Stimulated activated CD8-positive, alpha-beta memory T cell treated with anti-CD3 and anti-CD28 coated beads, Interleukin-15, amount 100 ng/mL, for 1 hour (primary cell): ENCODE measurements at regions not wholly inside any gene's neighbourhood (a gene's known extent, or its start where the extent isn't known, plus 50 kb on each side); places are given as distances from the start of the nearest gene placed in this dataset.

ENCODE experiments used
- DNase-seq: peaks from one replicate; pipeline ENCODE4 v3.0.0-alpha.2; 2020; ENCODE audit warnings: low read depth

DNA sequence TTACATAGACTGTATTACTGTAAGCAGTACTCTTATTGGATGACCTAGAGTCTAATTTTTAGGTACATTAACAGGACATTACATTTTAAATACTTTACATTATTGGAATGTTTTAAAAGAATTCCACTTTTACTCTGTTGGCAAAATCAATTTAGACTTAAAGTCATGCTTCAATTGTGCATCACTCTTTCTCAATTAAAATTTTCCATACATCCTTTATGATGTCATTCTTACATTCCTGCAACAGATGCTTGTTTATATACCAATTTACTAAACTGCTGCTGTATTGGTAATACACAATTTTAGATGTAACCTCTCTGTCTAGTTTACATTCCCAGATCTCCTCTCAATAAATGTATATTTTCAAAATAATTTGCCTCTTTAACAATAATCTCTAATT, 440.1 kb downstream of the ZEB2 start:
- no peak for DNase-seq

DNA sequence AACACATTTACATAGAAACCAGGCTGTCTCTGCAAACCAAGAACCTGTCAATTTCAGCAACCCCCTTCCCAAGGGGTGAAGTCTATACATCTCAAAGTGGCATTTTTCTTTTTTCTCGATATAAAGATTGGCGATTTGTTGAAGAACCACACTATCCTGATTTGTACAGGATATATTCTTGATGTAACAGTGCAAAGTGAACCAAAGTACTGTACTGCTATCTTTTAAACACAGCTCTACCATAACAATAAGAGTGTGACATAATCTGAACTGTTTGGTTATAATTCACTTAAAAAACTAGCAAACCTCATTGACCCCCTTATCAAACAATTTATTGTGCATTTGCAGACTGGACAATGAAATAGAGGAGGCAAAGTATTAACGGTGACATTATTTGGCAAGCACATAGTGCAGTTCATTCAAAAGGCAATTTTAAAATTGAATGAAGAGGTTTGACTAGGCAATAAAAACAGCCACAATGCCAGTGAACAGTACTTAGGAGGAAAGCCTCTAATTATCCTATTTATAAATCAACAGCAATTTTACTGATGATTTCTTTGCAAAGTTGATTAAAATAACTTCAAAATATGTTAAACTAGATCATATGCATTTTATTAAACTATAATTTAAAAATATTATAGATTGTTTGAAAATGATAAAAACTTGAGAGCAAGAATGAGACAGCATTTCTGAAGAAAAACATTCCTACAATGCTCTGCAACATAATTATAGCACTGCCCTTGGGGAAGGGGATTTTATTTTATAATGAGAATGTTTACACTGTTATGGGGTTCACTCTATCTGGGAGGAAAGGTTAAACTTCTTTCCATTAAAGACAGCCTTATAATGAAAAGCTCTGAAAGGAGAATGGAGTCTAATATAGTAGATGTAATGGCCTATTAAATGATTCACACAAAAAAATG, 440.9 kb downstream of the ZEB2 start:
- DNase-seq: no peak

DNA sequence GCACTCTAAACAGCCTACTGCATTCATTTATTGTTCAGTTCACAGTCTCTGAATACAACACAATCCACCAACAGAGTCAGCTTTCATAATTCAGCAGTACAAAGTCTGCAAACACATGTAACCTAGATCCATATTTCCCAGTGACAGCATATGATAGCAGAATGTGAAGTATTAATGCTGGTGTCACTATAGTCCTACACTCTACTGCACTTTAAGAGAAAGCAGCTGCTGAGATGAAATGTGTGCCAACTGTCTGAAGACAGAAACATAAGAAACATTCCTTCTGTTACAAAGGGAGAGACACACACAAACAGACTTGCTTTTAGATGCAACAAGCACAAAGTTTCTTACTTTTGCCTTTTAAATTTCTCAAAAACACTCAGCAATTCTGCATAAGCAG, 441.8 kb downstream of the ZEB2 start:
- DNase-seq: no peak

DNA sequence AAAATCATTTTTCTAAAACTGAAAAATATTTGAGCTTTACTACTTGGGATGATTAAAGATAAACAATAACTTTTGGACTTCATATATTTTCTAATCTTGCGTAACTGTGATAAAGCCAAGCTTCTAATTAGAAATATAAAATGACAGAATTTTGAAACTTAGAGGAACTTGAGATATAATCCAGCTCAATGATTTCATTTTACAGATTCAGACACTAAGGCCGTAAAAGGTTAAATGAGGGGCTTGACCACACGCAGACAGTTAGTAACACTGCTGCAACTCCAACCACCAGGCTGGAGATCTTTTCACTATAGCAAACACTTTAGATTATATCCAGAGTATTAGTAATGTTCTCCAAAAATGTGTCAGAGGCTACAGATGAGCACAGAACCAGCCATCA, 445.5 kb downstream of the ZEB2 start:
- no peak for DNase-seq

DNA sequence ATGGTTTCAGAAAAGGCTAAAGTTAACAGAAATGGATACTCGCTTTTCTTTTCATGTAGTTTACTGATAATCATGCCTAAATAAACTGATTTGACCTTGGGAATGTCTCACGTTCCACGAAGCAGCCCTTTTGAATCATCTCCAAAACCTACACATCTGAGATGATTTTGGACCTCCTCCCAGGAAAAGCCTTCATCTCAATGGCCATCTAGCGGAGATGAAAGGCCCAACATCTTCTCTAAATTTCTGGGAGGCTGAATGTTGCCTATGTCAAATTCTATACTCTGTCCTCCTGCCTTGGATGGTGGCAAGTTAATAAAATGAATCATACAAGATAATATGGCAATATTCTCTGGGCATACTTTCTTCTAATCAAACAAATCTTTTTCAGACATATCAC, 448.5 kb downstream of the ZEB2 start:
- DNase-seq: no peak

DNA sequence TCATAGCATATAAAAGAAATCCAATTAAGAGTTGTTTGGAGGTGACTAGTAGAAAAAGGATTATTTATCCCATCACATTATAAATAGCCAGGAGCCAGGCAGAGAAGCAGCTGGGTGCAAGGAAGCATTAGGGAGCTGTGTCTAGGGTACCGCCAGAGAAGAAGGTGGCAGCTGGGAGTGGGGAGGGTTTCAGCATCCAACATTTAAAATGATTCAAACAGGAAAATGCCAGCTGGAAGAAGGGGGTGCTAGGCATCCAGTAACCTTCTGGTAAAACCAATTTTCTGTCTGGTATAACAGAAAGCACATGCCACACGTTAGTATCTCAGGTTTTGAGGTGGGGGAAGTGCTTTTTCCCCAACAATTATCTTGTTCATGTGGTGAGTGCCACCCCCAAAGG, 452.4 kb downstream of the ZEB2 start:
- DNase-seq: no peak

DNA sequence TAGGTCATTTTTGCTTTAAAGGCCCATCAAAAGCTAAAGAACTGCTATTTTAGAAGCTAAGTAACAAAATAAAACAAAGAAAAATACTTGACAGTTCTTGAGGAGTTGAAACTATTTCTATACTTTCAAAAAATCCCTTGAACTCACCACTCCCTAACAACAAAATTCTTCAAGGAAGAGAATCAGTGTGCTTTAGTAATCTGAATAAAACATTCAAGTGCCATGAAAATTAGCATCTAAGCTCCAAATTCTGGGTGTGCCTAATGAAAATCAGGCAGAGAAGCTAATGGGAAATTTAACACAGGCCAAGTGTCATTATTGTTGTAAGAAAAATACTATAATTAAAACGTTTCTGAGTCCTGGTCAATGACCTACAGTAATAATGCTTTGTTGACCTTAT, 456.3 kb downstream of the ZEB2 start:
- no peak for DNase-seq

DNA sequence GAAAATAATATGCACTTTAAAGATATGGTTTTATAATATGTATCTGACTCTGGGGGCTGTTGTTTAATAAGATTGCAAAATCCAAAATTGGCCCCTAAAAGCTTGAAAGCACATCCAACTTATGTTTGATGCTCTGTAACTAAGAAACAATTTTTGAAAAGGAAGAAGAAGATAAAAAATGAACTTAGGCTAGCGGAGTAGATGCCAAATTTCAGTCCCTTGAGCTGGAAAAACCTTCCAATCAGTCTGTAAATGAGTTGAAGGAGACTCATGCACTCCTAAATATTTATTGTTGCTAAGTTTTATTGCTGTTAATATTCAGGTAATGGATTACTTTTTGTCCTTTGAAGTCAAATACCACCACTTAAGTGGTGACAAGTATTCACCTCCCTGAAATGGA, 465.0 kb downstream of the ZEB2 start:
- DNase-seq: no peak

DNA sequence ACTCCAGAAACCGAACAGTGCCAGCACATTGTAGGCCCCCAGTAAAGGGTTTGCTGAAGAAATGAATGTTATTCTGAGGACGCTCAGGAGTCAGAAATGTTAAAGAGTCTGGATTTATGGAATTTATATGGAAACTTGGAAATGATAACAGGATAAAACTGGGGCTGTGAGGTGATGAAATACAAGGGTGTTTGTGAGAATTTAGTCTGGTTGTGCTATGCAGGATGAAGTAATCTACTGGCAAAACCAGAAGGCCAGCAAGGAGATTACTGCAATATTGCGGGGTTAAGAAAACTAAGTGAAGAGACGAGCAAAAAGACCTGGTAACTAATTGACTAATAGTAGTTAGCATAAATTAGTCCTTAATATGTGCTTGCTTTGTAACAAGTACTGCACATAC, 467.8 kb downstream of the ZEB2 start:
- no peak for DNase-seq

DNA sequence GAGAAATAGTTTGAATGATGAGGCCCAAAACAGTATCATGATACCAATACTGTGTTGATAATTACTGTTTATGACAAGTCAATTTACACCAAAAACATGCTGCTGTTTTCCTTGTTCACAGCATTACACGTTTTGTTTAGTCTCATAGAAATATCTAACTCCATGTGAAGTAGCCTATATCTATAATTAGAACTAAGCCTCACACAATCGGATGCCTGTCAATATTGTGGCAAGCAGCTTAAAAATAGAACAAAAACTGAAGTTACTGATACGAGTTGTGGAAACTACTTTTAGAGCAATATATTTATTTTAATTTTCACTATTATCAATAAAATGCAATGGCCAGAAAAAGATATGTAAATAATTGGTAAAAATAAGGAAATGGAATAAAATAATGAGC, 470.8 kb downstream of the ZEB2 start:
- DNase-seq: no peak

DNA sequence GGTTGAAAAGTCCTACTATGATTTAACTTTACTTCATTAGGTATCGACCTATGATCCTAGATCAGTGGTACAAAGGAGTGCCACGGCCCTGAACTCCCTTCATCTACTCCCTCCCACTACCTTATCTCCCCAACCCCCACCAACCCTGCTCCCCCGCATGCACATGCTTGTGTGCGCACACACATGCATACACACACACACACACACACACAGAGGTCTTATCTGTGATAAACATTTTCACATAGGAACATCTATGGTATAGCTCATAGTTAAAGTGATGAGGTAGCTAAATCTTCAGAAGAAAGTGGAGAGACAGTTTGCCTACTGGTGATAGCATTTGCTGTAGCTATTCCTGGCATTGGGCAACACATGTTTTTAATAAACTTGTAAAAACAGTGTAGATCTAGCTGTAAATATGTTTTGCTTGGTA, 471.3 kb downstream of the ZEB2 start:
- DNase-seq: no peak

DNA sequence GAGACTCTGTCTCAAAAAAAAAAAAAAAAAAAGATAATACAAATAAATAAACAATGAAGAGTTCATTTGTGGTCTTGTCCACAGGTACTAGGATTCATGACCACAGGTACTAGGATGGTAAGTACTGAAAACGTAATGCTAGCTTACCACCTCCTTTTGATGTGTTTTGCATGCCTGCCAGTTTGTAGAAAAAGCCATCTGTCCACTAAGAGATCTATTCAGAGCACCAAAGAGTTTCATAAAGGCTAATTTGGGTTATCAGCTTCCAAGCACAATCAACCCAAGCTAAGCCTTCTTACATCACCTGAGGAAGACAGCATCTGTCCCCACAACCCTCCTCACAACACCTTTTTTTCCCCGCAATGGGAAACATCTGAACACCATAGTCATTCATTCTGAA, 477.2 kb downstream of the ZEB2 start:
- DNase-seq: no peak

DNA sequence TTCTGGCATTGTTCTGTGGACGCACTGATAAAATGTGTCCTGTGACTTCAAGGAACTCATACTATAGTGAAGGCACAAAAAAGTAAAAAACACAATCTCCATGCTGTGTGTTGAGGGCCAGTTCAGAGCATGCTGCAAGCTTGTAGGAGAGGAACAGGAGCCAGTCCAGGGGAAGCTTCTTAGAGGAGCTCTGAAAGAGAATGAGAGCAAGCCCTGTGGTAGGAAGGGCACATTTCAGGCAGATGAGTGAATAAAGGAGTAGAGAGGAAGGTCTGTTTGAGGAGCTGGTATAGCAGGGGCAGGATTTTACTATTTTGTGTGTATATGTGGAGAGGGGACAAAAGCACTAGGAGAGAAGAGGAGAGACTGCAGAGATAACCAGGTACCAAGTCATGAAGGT, 478.3 kb downstream of the ZEB2 start:
- DNase-seq: no peak

DNA sequence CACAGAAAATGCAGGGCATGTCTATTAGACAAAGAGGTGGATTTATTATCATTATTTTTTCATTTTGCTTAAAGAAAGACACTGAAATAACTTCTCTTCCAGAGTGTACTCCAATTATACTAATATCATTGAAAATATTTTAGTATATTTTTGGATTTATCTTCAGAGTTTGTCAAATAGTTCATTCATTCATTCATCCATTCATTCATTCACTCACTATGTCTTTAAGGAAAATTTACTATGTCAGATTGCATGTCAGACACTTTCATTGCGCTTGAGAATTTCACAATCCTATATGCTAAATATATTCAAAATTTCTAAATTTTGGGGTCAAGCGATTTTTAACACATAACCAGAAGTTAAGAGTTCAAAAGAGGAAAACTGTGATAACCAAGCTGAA, 479.1 kb downstream of the ZEB2 start:
- no peak for DNase-seq

DNA sequence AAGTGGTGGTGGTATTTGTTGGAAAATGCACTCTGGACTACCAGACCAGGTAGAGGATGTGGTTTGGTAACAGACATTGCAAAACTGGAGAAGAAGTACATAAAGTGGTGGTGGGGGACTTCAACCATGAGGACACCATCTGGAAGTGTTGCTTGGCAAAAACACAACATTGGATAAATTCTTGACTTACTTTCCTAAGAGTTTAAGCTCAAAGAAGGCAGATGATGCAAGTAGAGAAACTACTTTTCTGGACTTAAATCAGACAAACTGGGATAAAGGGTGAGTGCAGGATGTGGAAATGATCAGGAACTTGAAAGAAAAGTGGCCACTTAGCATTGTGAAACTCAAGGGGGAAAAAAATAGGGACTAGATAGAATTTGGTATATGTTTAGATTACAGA, 487.4 kb downstream of the ZEB2 start:
- DNase-seq: no peak

DNA sequence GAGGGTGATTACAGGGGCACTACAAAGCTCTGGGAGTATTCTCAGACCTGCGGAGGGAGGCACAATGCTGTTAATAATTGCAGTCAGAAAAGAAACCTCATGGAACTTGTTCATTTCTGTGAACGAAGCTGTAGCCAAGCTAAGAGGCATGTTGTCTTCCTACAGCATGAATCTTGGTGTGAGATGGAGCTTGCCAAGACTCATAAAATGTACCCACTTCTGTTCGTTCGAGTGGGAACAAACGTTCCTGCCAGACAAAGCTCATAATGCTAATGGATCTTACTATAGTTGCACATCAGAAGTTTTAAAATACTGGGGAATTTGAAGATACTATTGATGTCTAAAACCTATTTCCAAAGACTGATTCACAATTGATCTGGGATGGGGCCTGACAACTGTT, 489.1 kb downstream of the ZEB2 start:
- DNase-seq: no peak

DNA sequence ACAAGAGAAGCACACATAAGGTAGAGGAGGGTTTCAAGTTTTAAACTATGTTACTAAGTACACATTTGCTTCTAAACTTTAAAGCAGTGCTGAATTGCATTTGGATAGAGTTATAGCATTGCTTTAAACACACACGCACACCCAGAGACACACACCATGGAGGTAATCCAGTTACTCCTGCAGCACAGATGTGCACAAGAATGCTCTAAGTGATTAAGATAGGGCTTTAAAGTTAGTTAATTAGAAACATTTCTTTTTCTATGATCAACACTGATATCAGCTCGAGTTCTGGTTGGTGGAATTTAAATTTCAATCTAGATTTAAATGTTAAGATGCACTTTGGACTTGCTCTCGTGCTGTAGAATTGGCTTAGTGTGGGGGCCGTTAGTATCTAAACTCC, 492.3 kb downstream of the ZEB2 start:
- DNase-seq: no peak

DNA sequence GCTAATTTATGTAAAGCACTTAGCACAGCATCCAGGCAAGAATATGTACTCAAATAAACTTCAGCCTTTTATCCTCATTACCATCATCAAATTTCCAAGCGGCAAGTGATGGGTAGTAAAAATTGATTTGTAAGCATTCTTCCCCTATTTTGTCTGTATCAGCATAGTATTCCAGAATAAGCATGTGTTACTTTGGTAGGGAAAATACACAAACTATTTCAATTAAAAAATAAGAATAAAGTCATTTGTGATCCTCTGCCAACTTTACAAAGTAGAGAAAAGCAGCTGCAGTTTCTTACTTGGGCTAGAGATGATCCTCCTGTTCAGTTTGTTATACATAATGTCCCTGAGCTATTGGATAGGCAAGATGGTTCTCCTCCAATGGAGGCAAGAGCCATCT, 493.2 kb downstream of the ZEB2 start:
- no peak for DNase-seq

DNA sequence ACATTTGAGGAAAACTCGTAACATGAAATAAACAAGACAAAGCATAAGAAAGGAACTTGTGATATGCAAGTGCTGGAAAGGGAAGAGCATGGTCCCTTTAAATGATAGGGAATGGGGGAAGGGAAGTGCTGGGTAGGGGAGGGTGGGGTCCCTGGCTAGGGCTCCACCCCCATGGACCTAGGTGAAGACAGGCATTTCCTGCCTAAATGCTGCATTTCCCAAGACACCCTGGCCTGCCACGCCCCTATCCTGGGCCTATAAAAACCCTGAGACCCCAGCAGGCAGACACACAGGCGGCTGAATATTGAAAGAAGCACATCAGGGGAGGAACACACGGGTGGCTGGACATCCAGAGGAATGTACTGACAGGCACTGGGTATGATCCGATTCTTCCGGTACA, 499.9 kb downstream of the ZEB2 start:
- no peak for DNase-seq

DNA sequence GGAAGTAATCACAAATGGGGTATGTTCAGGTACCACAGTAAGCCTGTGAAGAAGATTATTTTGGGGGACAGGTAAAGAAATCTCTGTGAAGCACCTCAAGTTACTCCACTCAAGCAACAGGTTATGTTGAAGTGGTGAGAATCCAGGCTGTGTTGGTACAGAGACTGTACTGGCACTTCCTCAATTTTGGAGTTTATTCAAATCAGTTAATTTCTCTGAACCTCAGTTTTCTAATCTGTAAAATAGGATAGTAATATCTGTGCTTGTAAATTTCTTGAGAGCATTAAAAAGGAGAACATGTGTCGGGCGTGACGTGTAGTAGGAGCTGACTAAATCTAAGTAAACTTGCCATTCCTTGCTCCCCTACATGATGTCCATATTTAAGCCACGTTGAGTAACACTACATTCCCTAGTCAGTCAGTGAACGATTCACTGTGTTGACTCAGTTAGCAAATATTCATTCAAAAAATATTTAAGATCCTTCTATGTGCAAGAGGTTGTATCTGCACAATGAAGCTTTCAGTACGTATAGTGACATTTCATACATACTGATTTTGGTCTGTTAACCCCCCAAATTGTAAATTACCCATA, 504.2 kb downstream of the ZEB2 start:
- DNase-seq: no peak

DNA sequence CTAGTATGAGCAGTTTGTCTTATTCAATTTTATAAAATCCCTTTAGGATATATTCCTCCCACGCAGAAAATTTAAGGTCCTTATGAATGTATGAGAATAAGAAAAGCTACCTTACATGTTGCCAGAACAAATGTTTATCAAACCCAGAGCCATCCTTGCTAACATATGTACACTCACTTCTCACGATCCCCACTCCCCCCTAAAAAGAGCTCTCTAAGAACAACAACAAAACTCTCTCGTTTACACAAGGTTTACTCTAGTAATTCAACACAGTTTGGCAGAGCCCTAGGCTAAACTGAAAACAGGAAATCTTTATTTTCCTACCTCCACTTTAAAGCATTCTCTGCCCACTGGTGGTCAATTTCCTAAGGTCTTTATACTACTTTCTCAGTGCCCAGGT, 504.9 kb downstream of the ZEB2 start:
- no peak for DNase-seq

DNA sequence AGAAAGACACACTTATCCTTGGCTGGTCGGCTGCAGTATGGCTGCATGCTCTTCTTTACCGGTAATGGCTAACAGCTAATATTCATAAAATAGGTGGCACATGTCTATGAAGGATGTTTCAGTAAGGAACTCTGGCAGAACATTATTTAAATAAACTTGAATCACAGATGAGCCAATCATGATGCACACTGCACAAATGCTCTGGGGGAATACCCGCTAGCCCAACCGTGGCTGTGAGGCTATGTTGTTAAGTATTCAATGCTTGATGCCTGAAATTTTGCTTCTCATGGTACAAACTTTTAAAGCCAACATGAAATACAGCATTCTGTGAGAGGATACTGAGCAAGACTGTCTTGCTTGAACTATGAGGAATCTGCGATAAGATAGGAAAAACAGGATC, 505.8 kb downstream of the ZEB2 start:
- no peak for DNase-seq

DNA sequence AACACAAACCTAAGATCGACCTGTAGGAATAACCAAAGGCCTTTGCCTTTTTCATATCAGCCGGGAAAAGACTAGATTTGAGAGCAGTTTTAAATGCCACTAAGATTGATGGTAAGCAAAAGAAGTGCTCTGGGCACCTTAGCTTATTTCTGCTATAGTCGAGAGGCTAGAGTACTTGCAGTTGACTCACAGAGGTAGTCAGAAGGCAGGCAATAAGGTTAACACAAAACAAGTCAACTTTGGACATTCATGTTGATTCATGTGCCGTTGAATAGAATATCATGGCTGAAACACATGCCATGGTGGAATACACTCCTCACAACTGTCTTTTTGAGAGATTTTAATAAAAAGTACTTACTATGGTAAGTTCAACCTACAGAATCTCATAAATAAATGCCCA, 507.6 kb downstream of the ZEB2 start:
- no peak for DNase-seq

DNA sequence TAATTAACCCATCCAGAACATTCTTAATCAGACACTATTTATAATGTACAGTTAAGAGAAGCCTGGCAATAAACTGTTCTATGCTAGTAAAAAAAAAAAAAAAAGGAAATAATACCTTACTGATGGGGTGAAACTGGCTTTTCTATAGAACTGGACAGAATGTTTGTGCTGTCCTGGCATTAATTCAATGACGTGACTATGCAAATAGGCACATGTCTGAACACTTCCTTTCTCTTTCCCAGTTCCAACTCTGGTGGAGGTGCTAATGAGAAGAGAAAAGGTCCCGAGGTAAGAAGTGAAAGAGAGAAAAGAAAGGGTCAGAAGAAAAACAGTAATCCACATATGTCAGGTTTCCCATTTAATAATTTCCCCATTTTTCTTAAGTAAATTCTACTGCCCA, 508.4 kb downstream of the ZEB2 start:
- no peak for DNase-seq
